Activated T-cell treated with anti-CD3 and anti-CD28 coated beads, Interleukin-2, amount 50 U/mL, for 4 hours (primary cell): ENCODE measurements at regions not wholly inside any gene's neighbourhood (a gene's known extent, or its start where the extent isn't known, plus 50 kb on each side); places are given as distances from the start of the nearest gene placed in this dataset.

Experiments
- ATAC-seq, 2 donors: fragments of 200-7000 bp; cut with Tn5 transposase; one replicate each; pipeline ENCODE4 v1.10.0; 2021
- DNase-seq: peaks from one replicate; pipeline ENCODE4 v3.0.0-alpha.2; 2020
- H3K27me3 Mint-ChIP-seq: one replicate; pipeline ENCODE4 v1.8.0; 2021; ENCODE audit warnings: low read depth, mixed read lengths
- H3K36me3 Mint-ChIP-seq: one replicate; pipeline ENCODE4 v1.8.0; 2022; ENCODE audit warnings: mixed read lengths; ENCODE audit not compliant: insufficient read depth
- H3K4me1 Mint-ChIP-seq: one replicate; pipeline ENCODE4 v1.8.0; 2021; ENCODE audit warnings: low read depth, mixed read lengths
- H3K4me3 Mint-ChIP-seq: one replicate; pipeline ENCODE4 v1.8.0; 2021; ENCODE audit warnings: mild to moderate bottlenecking, moderate library complexity, mixed read lengths
- H3K9me3 Mint-ChIP-seq: one replicate; pipeline ENCODE4 v1.8.0; 2021; ENCODE audit warnings: mixed read lengths

GRCh38 chr2:123086613-123087385, 938.3 kb upstream of the CNTNAP5 start:
- DNase-seq, result no peak
- H3K36me3 Mint-ChIP-seq, result no peaks in the 10 kb centered on the region
- no peak overlapping the region for H3K4me3 Mint-ChIP-seq
- no peak for ATAC-seq
- H3K4me1 Mint-ChIP-seq, result no peaks in the 10 kb centered on the region
- H3K9me3 Mint-ChIP-seq, result peaks cover 23% of the 10 kb centered on the region
- H3K27me3 Mint-ChIP-seq, result no peaks in the 10 kb centered on the region

GRCh38 chr2:123091471-123091870, 933.6 kb upstream of the CNTNAP5 start:
- ATAC-seq, result no peak
- no peak for DNase-seq
- no peaks in the 10 kb centered on the region for H3K27me3 Mint-ChIP-seq
- no peaks in the 10 kb centered on the region for H3K4me1 Mint-ChIP-seq
- H3K4me3 Mint-ChIP-seq, result no peak overlapping the region
- H3K36me3 Mint-ChIP-seq, result no peaks in the 10 kb centered on the region
- H3K9me3 Mint-ChIP-seq, result peaks cover 17% of the 10 kb centered on the region

- Mint-ChIP-seq H3K4me3 (no peak overlapping the region), H3K9me3 (peaks cover 16% of the 10 kb centered on the region), H3K27me3 (no peaks in the 10 kb centered on the region)
These were observed 931.9 kb upstream of the CNTNAP5 start for GRCh38 chr2:123093199-123093598.

GRCh38 chr2:123095219-123095835, 929.8 kb upstream of the CNTNAP5 start:
- DNase-seq (no peak), ATAC-seq (no peak)
- no peaks in the 10 kb centered on the region for H3K27me3 Mint-ChIP-seq
- H3K36me3 Mint-ChIP-seq, result no peaks in the 10 kb centered on the region
- no peaks in the 10 kb centered on the region for H3K4me1 Mint-ChIP-seq
- peaks cover 12% of the 10 kb centered on the region for H3K9me3 Mint-ChIP-seq
- H3K4me3 Mint-ChIP-seq, result no peak overlapping the region

More at GRCh38 chr2:123093199-123093598, 931.9 kb upstream of the CNTNAP5 start:
- ATAC-seq (no peak), DNase-seq (no peak)
- Mint-ChIP-seq H3K36me3 (no peaks in the 10 kb centered on the region), H3K4me1 (no peaks in the 10 kb centered on the region)

- Mint-ChIP-seq H3K4me3 (no peak overlapping the region), H3K36me3 (no peaks in the 10 kb centered on the region), H3K4me1 (no peaks in the 10 kb centered on the region), H3K27me3 (no peaks in the 10 kb centered on the region), H3K9me3 (peaks cover 12% of the 10 kb centered on the region)
- no peak for ATAC-seq
- DNase-seq, result no peak
These were observed 926.5 kb upstream of the CNTNAP5 start for GRCh38 chr2:123098619-123099018.

- Mint-ChIP-seq H3K4me1 (no peaks in the 10 kb centered on the region), H3K36me3 (no peaks in the 10 kb centered on the region), H3K4me3 (no peak overlapping the region), H3K27me3 (no peaks in the 10 kb centered on the region), H3K9me3 (peaks cover 7% of the 10 kb centered on the region)
- DNase-seq (no peak), ATAC-seq (no peak)
These were observed 923.7 kb upstream of the CNTNAP5 start for GRCh38 chr2:123101434-123101833.

- no peak for ATAC-seq
- Mint-ChIP-seq H3K27me3 (no peaks in the 10 kb centered on the region), H3K9me3 (peaks cover 4% of the 10 kb centered on the region), H3K4me1 (no peaks in the 10 kb centered on the region), H3K36me3 (no peaks in the 10 kb centered on the region), H3K4me3 (no peak overlapping the region)
- no peak for DNase-seq
These were observed 921.2 kb upstream of the CNTNAP5 start for GRCh38 chr2:123103902-123104301.

- no peaks in the 10 kb centered on the region for H3K4me1 Mint-ChIP-seq
- no peak for ATAC-seq
- H3K4me3 Mint-ChIP-seq, result no peak overlapping the region
- no peak for DNase-seq
- H3K27me3 Mint-ChIP-seq, result no peaks in the 10 kb centered on the region
- peaks cover 41% of the 10 kb centered on the region for H3K9me3 Mint-ChIP-seq
- H3K36me3 Mint-ChIP-seq, result no peaks in the 10 kb centered on the region
These were observed 908.5 kb upstream of the CNTNAP5 start for GRCh38 chr2:123116595-123116994.

GRCh38 chr2:123127236-123127635, 897.9 kb upstream of the CNTNAP5 start:
- no peaks in the 10 kb centered on the region for H3K36me3 Mint-ChIP-seq
- H3K4me1 Mint-ChIP-seq, result no peaks in the 10 kb centered on the region
- H3K4me3 Mint-ChIP-seq, result no peak overlapping the region
- no peak for DNase-seq
- H3K9me3 Mint-ChIP-seq, result peaks cover 22% of the 10 kb centered on the region
- no peaks in the 10 kb centered on the region for H3K27me3 Mint-ChIP-seq
- ATAC-seq, result no peak

- Mint-ChIP-seq H3K9me3 (peaks cover 22% of the 10 kb centered on the region), H3K27me3 (no peaks in the 10 kb centered on the region), H3K4me1 (no peaks in the 10 kb centered on the region), H3K36me3 (no peaks in the 10 kb centered on the region), H3K4me3 (no peak overlapping the region)
- no peak for ATAC-seq
- no peak for DNase-seq
These were observed 896.1 kb upstream of the CNTNAP5 start for GRCh38 chr2:123128951-123129350.

- Mint-ChIP-seq H3K4me3 (no peak overlapping the region), H3K9me3 (peaks cover 12% of the 10 kb centered on the region), H3K36me3 (no peaks in the 10 kb centered on the region), H3K27me3 (no peaks in the 10 kb centered on the region), H3K4me1 (no peaks in the 10 kb centered on the region)
- no peak for ATAC-seq
- no peak for DNase-seq
These were observed 888.7 kb upstream of the CNTNAP5 start for GRCh38 chr2:123136419-123136818.

- Mint-ChIP-seq H3K36me3 (no peaks in the 10 kb centered on the region), H3K27me3 (no peaks in the 10 kb centered on the region), H3K9me3 (peaks cover 12% of the 10 kb centered on the region), H3K4me1 (no peaks in the 10 kb centered on the region), H3K4me3 (no peak overlapping the region)
- ATAC-seq (no peak), DNase-seq (no peak)
These were observed 881.0 kb upstream of the CNTNAP5 start for GRCh38 chr2:123144082-123144481.

- H3K4me1 Mint-ChIP-seq, result no peaks in the 10 kb centered on the region
- no peak for ATAC-seq
- peaks cover 11% of the 10 kb centered on the region for H3K9me3 Mint-ChIP-seq
- no peaks in the 10 kb centered on the region for H3K27me3 Mint-ChIP-seq
- DNase-seq, result no peak
- no peak overlapping the region for H3K4me3 Mint-ChIP-seq
- H3K36me3 Mint-ChIP-seq, result no peaks in the 10 kb centered on the region
These were observed 872.0 kb upstream of the CNTNAP5 start for GRCh38 chr2:123153041-123153440.

- Mint-ChIP-seq H3K27me3 (no peaks in the 10 kb centered on the region), H3K4me3 (no peak overlapping the region), H3K36me3 (no peaks in the 10 kb centered on the region), H3K9me3 (peaks cover 15% of the 10 kb centered on the region), H3K4me1 (no peaks in the 10 kb centered on the region)
- DNase-seq (no peak), ATAC-seq (no peak)
These were observed 870.9 kb upstream of the CNTNAP5 start for GRCh38 chr2:123154195-123154594.

- no peaks in the 10 kb centered on the region for H3K4me1 Mint-ChIP-seq
- H3K4me3 Mint-ChIP-seq, result no peak overlapping the region
- peaks cover 11% of the 10 kb centered on the region for H3K9me3 Mint-ChIP-seq
- H3K27me3 Mint-ChIP-seq, result no peaks in the 10 kb centered on the region
- DNase-seq (no peak), ATAC-seq (no peak)
- no peaks in the 10 kb centered on the region for H3K36me3 Mint-ChIP-seq
These were observed 868.1 kb upstream of the CNTNAP5 start for GRCh38 chr2:123157016-123157415.
